ENCODE measurements at regions not wholly inside any gene's neighbourhood (a gene's known extent, or its start where the extent isn't known, plus 50 kb on each side); places are given as distances from the start of the nearest gene placed in this dataset.

GRCh38 chr4:45927641-45928040, 196.2 kb downstream of the GABRG1 start:
- H3K4me1 ChIP-seq (ENCODE audit: control insufficient read depth, insufficient read depth, low read length): no peaks in the 10 kb centered on the region
- H3K4me3 Mint-ChIP-seq: no peak overlapping the region
- no peaks in the 10 kb centered on the region for H3K36me3 Mint-ChIP-seq (ENCODE audit: low read depth)
- H3K27me3 Mint-ChIP-seq (ENCODE audit: insufficient read depth): peaks cover 3% of the 10 kb centered on the region
- H3K27ac Mint-ChIP-seq: no peak overlapping the region
- no peak overlapping the region for H3K9ac ChIP-seq (ENCODE audit: extremely low read depth, low read length, poor library complexity, severe bottlenecking)
- TF ChIP-seq CTCF (conservative IDR thresholded peaks at IDR 0.05): no peak
- H3K27me3 ChIP-seq (ENCODE audit: control insufficient read depth, insufficient read depth, low read length, poor library complexity, severe bottlenecking): no peaks in the 10 kb centered on the region
- H3K9me3 Mint-ChIP-seq: no peaks in the 10 kb centered on the region
- no peaks in the 10 kb centered on the region for H3K4me1 Mint-ChIP-seq
- H3K9me3 ChIP-seq (ENCODE audit: control insufficient read depth, low read length): no peaks in the 10 kb centered on the region
- H3K36me3 ChIP-seq (ENCODE audit: control insufficient read depth, insufficient read depth, low read length): no peaks in the 10 kb centered on the region
- no peak overlapping the region for H3K27ac ChIP-seq (ENCODE audit: low read depth, low read length)
- no peak for DNase-seq
- WGBS, 2 experiments (ENCODE audit: insufficient coverage in 1 of 2, insufficient read length in 1 of 2): 86 to 100% methylated on average over 1 of the region's 1 CpG
- no peak overlapping the region for H3K4me3 ChIP-seq (ENCODE audit: low read length)

- H3K27ac Mint-ChIP-seq: no peak overlapping the region
- H3K36me3 Mint-ChIP-seq (ENCODE audit: low read depth): no peaks in the 10 kb centered on the region
These were observed 198.0 kb downstream of the GABRG1 start for GRCh38 chr4:45925809-45926208.

GRCh38 chr4:45920861-45921260, 203.0 kb downstream of the GABRG1 start:
- H3K4me3 Mint-ChIP-seq: no peak overlapping the region
- H3K4me1 Mint-ChIP-seq: no peaks in the 10 kb centered on the region
- Histone ChIP-seq H3K9me3 (ENCODE audit: control insufficient read depth, low read length) (no peaks in the 10 kb centered on the region), H3K36me3 (ENCODE audit: control insufficient read depth, insufficient read depth, low read length) (no peaks in the 10 kb centered on the region), H3K4me1 (ENCODE audit: control insufficient read depth, insufficient read depth, low read length) (no peaks in the 10 kb centered on the region), H3K27ac (ENCODE audit: low read depth, low read length) (no peak overlapping the region), H3K4me3 (ENCODE audit: low read length) (no peak overlapping the region), H3K27me3 (ENCODE audit: control insufficient read depth, insufficient read depth, low read length, poor library complexity, severe bottlenecking) (no peaks in the 10 kb centered on the region), H3K9ac (ENCODE audit: extremely low read depth, low read length, poor library complexity, severe bottlenecking) (no peak overlapping the region)
- no peak overlapping the region for H3K27ac Mint-ChIP-seq
- no peak for DNase-seq
- peaks cover 5% of the 10 kb centered on the region for H3K9me3 Mint-ChIP-seq
- WGBS, 2 experiments (ENCODE audit: insufficient coverage in 1 of 2, insufficient read length in 1 of 2): 80 to 97% methylated on average over 2 to 3 of the region's 3 CpGs
- H3K36me3 Mint-ChIP-seq (ENCODE audit: low read depth): no peaks in the 10 kb centered on the region
- no peak for TF ChIP-seq CTCF (conservative IDR thresholded peaks at IDR 0.05)
- no peaks in the 10 kb centered on the region for H3K27me3 Mint-ChIP-seq (ENCODE audit: insufficient read depth)

More at GRCh38 chr4:45925809-45926208, 198.0 kb downstream of the GABRG1 start:
- Histone ChIP-seq H3K27ac (ENCODE audit: low read depth, low read length) (no peak overlapping the region), H3K9ac (ENCODE audit: extremely low read depth, low read length, poor library complexity, severe bottlenecking) (no peak overlapping the region), H3K4me3 (ENCODE audit: low read length) (no peak overlapping the region), H3K27me3 (ENCODE audit: control insufficient read depth, insufficient read depth, low read length, poor library complexity, severe bottlenecking) (no peaks in the 10 kb centered on the region), H3K36me3 (ENCODE audit: control insufficient read depth, insufficient read depth, low read length) (no peaks in the 10 kb centered on the region), H3K9me3 (ENCODE audit: control insufficient read depth, low read length) (no peaks in the 10 kb centered on the region), H3K4me1 (ENCODE audit: control insufficient read depth, insufficient read depth, low read length) (no peaks in the 10 kb centered on the region)
- WGBS, 2 experiments (ENCODE audit: insufficient coverage in 1 of 2, insufficient read length in 1 of 2): 88% methylated on average over 1 of the region's 1 CpG; no CpG with 5 or more reads in 1 of the 2 experiments
- Mint-ChIP-seq H3K4me3 (no peak overlapping the region), H3K4me1 (no peaks in the 10 kb centered on the region), H3K27me3 (ENCODE audit: insufficient read depth) (peaks cover 3% of the 10 kb centered on the region), H3K9me3 (no peaks in the 10 kb centered on the region)
- TF ChIP-seq CTCF (conservative IDR thresholded peaks at IDR 0.05): no peak
- no peak for DNase-seq

All from endodermal cell (in vitro differentiated cells).